ENCODE measurements at regions not wholly inside any gene's neighbourhood (a gene's known extent, or its start where the extent isn't known, plus 50 kb on each side); places are given as distances from the start of the nearest gene placed in this dataset.

DNA sequence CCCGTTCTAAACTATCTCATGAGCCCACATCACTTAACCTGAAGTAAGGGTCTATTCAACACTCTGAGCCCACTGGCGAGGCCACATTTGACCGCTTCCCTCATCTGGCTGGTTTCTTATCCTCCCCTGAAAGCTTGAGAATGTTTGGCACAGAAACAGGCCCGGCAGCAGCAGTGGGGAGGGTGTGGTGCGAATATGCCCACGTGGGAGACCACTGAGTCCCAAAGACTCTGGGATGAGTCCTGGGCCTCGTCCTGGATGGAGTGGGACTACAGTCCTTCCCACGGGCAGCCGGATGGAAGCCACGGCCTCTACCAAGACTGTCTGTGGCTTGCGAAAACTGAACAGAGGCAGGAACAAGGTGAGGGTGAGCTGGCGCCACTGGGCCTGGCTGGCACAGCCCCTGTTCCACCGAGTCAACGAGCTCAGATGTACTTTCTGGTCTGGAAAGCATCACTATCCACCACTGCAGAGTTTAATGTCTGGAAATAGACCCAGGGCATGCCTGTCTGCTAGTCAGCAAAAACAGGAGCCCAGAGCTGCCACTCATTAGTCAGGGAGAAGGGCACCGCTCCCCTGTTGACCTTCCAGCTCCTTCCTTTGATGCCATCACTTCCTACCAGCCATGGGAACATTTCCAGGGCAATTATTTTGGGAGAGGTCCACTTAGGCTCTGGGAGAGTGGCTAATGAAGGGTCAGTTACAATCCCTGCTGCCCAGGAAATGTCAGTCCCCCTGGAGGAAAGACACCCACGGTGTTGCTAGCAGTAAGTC lies 386.6 kb downstream of the MATN1 start:
- FAIRE-seq (no peak), DNase-seq (ENCODE audit: low spot score) (no peak)

DNA sequence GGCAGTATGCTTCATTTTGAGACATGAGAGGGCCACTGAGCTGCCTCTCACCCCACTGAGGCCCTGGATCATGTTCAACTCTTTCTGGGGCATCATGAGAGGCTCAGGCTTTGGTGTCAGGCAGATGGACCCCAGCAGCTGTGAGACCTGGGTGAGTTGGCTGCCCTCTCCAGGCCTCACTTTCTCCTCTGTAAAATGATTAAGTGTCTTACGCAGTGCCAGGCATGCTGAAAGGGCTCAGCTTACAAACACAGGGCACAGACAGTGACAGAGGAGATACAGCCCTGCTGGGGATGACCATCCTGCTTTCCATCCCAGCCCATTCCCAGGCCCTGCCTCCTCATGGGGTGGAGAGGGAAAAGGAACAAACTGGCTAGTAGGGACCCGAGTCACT lies 387.4 kb downstream of the MATN1 start:
- FAIRE-seq: no peak
- DNase-seq (ENCODE audit: low spot score): no peak

DNA sequence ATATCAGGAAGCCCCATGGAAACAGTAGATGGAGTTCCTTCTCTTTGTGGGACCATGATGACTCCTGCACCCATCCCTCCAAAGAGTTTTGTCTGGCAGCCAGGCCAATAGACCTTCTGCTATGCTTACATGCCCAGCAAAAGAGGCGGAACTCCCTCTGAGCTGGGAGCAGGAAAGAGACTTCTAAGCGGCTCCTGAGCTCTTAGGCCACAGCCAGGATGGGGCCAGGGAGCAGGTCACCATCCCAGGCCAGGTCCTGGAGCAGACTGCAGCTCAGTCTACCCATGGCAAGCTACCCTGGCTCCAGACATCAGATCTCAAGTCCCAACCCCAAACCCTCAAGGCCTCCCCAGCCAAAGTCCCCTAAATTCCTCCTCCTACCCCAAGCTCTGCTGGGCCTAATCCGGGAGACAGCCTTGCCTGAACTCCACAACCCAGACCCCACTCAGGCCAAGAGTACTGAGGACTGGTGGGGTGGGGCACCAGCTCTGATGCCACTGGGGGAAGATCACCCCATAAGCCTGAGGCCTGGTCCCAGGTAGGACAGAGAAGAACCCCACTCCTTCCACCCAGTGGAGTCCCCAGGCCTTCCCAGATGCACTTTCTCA lies 387.9 kb downstream of the MATN1 start:
- FAIRE-seq: no peak
- DNase-seq (ENCODE audit: low spot score): peak; percentile 7

DNA sequence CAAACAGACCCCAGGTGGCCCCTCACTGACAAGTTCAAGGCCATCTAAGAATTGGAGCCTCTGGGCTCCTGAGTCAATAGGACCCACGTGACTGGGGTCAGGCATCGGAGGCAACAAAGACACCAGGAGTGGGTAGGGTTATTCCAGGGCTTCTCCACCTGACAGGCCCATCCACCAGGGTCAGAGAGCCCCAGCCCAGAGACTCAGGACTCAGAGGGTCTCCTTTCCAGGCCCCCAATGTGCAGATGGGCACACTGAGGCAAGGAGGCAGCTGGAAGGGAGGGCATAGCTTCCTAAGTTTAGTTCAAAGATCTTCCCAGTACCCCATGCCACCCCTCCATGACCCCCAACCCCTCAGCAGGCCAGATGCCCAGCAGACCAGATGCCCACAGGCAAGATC lies 388.6 kb downstream of the MATN1 start:
- FAIRE-seq (no peak), DNase-seq (ENCODE audit: low spot score) (no peak)

DNA sequence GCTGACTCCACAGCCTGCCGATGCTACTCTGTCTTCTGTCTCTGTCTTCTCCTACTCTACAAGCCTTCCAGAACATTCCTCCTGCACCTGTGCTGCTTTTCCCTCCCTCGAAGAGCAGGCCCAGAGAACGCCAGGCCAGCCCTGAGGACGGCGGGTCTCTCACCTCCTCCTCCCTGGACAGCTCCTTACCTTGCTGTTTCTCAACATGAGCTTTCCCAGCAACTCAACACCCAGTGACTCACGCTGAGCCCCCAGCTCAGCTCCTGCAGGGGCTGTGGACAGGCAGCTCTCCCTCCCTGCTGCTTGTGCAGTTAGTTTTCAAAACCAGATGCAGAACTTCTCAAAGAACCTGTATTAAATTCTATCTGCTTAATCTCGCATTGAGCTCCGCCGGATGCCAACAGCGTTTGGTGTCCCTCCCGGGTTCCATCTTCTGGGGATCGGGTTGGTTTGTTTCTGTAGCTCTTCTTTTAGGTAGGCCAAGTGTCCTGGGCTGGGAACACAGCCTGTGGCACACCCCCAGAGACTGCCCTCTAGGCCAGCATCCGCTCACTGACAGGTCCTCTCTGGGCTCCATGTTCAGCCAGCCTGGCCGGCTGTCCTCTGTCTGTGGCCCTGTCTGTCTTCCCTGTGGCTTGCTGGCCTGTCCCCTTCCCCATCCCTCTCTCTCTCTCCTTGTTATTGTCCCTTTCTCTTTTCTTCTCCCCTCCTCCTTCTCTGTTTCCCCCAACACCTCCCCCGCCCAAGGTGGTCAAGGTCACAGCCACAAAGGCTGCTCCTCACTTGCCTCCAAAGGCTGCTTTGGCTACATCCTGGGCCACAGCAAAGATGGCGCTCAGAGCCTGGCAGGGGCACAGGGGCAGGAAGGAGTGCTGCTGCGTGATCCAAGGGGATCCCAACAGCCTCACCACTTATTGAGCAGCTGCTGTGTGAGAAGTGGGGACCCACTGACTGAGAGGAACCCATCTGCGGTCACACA lies 391.0 kb downstream of the MATN1 start:
- DNase-seq (ENCODE audit: low spot score) (no peak), FAIRE-seq (no peak)

DNA sequence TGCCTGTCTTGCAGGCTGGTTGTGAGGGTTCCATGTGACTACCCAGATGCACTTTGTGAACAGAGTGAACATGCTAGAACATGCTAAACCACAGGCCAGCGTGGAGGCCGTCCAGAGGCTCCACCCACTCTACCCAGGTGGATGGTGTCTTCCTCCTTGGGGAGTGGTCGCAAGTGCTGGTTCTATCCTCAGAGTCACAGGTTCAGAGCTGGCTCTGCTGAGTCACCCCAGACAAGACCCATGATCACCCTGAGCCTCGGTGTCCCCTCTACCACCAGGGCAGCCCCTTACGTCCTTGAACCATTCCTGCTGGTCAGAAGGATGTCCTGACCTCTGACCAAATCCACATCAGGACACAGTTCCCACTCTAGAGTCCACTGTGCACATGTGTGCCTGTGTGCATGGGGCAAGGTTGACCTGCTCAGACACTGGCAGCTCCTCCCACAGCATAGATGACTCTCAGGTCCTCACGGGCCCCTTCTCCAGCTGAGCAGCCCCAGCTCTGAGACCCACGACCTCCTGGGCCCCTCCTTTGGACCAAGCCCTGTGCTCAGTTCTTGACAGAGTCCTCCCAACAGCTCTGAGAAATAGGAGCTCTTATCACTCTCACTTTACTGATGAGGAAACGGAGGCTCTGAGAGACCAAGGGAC lies 391.8 kb downstream of the MATN1 start:
- DNase-seq (ENCODE audit: low spot score) (no peak), FAIRE-seq (no peak)

DNA sequence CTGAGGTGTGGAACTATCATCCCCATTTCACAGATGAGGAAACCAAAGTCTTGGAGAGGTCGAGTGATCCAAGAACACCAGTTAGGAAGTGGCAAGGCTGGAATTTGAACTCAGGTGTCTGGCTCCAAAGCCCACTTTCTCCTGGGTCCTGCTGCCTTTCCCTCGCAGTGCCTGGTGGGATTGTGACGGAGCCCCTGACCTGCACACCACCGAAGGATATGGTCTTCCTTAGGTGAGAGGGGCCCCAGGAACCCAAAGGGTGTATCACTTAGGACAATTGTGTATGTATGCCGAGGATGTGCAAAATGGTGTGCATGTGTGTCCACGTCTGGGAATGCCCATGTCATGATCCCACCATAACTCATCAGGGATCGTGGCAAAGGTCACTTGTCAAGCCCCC lies 392.7 kb downstream of the MATN1 start:
- no peak for FAIRE-seq
- no peak for DNase-seq (ENCODE audit: low spot score)

DNA sequence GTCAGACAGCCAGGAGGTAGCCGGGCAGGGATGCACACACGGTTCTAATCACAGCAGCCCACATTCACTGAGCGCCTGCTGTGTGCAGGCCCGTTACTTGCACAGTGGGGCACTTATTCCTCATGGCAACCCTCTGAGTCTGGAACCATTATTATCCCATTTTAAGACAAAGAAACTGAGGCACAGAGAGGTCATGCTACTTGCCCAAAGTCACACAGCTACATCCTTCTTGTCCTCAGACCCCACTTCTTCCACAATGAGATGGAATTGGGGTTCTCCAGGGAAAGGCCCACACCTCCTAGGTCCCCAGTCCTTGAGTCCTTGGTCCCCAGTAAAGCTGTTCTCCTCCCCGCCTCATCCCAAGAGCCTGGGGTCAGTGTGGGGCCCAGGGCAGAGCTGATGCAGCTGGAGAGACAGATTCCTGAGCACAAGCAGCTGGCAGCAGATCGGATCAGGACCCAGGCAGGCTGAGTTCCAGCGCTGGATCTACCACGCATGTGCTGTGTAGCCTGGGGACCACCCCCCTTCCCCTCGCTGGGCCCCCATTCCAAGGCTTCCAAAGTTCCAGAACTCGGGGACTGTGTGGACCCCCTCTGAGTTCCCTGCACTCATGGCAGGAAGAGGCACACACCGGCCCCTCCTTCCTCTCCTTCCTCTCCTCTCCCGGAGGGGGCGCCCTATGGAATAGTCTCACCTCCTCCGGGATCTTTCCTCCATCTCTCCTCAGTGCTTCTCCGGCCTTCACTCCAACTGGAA lies 393.4 kb downstream of the MATN1 start:
- no peak for DNase-seq (ENCODE audit: low spot score)
- FAIRE-seq: no peak

DNA sequence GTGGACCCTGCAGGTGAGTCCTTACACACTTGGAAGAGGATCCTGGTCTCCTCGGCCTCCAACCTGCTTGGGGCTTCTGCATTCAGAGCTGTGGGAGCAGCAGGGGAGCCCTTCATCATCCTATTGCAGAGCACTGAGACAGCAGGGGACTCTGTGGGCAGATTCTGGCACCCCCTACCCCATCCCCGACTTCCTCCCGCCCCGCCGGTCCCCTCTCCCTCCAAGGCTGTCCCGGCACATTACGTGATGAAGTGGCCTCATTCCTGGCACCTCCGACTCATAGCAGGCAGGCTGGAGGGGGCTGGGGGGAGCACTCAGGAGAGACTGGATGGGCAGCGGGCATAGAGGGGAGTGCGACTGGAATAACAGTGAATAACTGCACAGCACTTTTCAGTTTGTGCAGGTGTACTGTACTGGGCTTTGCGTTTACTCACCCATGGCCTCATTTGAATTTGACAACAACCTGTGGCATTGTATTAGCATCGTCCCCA lies 394.1 kb downstream of the MATN1 start:
- FAIRE-seq (no peak), DNase-seq (ENCODE audit: low spot score) (no peak)

DNA sequence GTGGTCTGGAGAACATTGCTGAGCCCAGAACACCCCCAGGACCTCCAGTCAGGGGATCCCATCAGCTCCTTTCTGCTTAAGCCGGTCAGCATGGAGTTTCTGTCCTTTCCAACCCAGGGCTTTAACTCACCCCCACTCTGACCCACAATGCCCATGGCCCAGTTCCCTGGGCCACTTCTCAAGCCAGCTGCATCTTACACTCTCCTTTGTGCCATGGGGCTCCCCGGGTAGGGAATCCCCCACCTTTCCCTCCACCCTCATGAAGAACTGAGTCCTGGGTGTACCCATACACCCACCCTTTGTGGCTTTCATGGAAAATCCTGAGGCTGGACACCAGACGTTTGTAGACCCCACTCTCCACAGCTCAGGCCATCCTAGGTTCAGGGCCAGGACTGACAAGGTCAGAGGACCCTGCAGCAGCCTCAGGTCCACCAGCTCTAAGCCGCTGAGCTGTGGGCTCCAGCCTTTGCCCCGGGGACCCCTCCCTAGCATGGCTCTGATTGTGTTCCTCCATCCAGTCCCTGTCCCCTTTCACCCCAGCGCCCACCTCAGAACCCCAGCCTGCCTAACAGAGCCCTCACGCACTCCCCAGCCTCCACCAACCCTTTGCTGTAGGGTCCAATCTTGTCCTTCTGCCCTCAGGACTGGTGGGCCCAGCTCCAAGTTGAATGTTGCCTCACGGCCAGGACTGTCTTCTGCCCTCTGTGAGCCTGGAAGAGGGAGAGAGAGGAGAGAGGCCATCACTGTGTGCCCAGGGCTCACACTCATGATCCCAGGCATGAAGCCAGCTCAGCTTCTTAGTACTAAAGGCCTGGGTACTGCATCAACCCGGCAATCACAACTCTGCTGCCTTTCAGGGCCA lies 394.8 kb downstream of the MATN1 start:
- FAIRE-seq (no peak), DNase-seq (ENCODE audit: low spot score) (no peak)

DNA sequence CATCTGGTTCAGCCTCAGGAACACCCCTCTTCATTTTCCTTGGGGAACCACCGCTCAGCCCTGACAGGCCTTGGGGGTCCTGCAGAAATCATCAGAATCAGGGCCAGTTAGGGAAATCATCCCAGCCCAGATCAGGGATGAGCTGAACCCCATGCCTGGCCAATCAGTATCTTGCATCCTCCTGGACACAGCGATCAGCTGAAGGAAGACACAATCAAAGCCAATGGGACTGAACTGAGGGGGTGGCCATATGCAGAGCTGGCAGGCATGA lies 395.4 kb downstream of the MATN1 start:
- FAIRE-seq: no peak
- DNase-seq (ENCODE audit: low spot score): no peak

DNA sequence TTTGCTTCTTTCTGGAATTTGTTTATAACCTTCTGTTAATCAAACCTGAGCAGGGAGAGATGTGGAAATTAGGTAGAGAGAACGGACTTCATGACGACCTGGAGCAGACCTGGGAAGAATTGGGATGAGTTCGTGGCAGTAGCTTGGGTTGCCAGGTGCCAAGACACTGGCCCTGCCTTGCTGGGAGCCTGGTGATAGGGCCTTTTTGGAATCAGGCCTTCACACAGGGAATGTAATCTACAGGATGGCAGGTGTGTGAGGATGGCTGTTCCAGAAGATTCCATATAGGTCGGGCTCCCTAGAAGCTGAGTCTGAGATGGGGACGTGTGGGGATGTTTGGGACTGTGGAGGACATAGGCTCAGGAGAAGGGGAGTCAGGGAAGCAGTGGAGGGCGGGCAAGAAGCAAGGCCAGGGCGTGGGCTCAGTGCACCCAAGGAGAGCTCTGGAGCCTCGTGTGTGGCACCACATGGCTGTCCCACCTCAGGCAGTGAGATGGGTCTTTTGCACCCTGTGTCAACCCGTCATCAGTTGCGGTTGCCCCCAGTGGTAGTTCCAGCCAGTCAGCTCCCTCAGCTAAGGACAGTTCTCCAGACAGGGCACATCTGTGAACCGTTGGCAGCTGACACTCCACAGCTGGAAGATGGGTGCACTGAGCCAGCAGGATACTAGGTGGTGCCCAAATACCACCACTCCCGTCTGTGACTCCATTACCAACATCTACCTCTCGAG lies 395.9 kb downstream of the MATN1 start:
- no peak for FAIRE-seq
- no peak for DNase-seq (ENCODE audit: low spot score)

DNA sequence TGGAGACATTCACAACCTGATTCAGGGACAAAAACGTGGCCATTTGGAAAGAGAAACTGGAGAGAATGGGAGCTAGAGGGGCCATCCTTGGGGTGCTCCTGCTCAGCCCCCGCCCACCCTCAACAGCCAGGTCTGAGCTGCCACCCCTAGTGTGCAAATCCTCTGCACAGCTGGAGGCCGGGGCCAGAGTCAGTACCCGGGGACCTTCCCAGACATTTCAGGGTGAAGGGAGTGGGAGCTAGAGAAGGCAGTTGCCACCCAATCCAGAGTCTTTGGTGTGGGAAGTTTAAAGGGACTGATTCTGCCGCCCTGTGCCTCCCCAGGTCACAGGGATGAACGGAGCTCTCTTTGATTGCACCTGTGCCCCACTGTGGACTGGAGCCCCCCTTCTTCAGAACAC lies 397.4 kb downstream of the MATN1 start:
- DNase-seq (ENCODE audit: low spot score) (no peak), FAIRE-seq (no peak)

DNA sequence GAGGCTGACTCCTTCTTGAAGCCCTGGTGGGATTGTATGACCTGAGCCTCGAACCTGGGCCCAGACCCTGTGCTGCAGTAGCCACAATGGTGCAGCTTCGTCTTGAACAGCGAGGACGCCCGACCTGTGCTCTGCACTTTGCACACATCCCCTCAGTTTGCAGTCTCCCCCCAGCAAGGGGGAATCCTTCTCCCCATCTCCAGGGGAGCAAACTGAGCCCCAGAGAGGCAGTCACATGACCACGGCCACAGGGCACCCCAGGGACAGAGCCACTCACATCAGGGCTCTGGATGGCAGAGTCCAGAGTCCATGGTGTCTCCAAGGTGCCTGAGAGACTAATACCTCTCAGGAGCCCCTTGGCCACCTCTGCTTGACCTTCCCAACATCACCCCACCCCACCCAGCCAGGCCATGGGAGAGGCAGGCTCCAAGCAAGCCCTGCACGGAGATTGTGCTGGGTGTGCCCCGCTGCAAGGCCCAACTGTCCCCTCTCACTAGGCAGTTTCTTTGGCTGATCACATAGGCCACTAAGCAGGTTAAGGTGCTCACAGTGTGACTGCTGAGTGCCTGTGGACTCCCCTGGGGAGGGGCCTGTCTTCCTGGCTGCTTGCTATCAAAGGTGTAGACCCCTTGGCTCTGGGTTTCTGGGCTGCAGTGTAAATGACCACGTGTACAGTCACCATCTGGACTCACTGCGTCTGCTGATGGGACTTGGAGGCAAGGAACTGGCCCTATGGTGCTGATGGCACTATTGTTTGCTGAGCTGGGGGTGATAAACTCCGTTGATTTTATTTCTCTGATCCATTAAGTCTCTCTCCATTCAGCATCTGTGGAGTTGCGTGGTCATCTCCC lies 398.1 kb downstream of the MATN1 start:
- no peak for DNase-seq (ENCODE audit: low spot score)
- no peak for FAIRE-seq

DNA sequence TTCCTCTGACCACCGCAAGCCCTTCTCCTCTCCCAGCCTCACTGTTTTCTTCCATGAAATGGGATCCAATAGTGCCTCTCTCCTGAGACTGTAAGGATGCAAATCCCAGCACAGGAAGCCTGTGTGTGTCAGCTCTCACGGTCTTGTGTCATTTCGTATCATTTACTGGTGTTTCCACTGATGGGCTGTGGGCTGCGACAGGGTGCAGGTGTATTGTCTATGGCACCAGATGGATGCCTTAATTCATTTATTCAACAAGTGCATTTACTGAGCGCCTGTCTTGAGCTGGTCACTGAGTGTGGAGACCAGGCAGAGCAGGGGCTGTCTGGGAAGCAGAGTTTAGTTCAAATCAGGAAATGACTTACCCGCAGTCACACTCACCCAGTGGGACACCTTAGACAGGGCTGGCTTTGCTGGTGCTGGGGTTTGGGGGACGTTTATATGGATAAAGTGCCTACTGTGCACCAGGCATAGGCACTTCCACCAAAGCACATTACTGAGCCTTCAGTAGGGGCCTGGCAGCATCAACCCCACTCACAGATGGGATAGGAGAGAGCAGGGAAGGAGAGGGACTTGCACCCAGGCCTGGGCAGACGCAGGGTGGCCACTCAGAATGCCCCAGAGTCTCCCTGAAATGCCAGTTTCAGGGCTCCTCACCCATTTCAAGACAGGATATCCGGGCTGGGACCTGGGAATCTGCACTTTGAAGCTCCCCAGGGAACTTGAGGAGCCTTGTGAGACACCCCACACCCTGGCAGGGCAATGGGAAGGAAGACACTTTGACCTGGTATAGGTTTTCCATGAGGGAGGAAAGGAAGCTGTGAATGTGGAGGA lies 398.9 kb downstream of the MATN1 start:
- DNase-seq (ENCODE audit: low spot score) (no peak), FAIRE-seq (no peak)

DNA sequence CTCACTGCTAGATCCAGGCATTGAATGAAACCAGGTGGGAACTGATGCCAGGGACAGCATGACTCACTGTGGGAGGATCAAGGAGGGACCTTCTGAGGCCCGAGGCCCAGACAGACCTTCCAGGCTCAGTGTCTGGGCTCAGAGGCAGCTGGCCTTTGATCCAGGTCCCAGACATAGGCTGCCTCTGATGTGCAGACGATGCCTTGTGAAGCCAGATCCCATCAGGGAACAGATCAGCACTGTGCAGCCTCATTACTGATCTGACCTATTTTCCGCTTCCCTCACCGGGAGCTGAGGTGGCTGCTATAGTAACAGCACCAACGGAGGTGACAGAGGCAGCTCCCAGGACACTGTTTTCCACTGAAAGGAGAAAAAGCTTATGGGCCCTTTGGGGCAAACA lies 399.5 kb downstream of the MATN1 start:
- FAIRE-seq: no peak
- no peak for DNase-seq (ENCODE audit: low spot score)

DNA sequence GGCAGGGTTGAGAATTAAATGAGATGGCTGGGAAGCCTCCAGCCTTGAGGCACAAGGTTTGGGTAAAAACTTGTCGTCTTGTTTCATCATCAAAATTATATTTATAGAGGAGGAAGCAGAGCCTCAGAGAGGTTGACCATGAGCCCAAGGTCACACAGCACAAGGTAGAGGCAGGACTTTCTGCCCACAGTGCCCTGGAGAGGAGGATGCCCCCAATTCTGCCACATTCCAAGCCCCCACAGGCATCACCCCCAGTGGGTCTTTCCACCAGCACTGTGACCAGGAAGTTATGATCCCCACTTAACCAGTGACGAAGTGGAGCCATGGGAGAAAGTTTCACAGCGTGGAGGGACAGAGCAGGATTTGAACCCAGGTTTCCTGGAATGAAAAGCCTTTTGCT lies 400.0 kb downstream of the MATN1 start:
- no peak for DNase-seq (ENCODE audit: low spot score)
- FAIRE-seq: no peak

DNA sequence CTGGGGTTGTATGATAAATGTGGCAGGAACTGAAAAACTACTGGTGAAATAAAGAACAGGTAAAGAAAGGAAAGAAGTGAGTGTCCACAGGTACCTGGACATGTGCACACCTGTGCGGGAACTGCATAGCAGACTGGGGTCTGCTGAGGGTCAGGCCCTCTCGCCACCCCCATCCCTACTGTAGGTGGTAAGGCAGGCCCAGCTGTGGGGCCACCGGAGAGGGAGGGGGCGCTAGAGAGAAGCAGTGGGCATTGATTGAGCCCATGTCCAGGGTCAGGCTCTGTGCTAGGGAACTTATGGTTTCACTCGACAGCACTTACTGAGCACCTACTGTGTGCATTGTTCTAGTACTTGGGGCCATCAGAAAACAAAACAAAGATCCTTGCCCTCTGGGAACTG lies 400.5 kb downstream of the MATN1 start:
- FAIRE-seq: no peak
- DNase-seq (ENCODE audit: low spot score): no peak

Measured in RCC 7860 (cell line).